ENCODE measurements at regions not wholly inside any gene's neighbourhood (a gene's known extent, or its start where the extent isn't known, plus 50 kb on each side); places are given as distances from the start of the nearest gene placed in this dataset.
"Not testable (repeated sequence)": the region's sequence is repeated elsewhere in the genome, so short reads cannot be mapped to it uniquely, and the experiment has no call there.

GRCh38 chr4:186857793-186858192 is 134.1 kb upstream of the FAT1 start:
- Mint-ChIP-seq H3K4me3 (no peak overlapping the region), H3K27ac (no peak overlapping the region), H3K9me3 (no peaks in the 10 kb centered on the region), H3K4me1 (ENCODE audit: low read depth) (peaks cover 6% of the 10 kb centered on the region), H3K36me3 (ENCODE audit: low read depth) (no peaks in the 10 kb centered on the region), H3K27me3 (ENCODE audit: insufficient read depth) (no peaks in the 10 kb centered on the region; the same call in 1 of the 2 replicates)
- no peak for TF ChIP-seq CTCF (IDR thresholded peaks at IDR 0.05)
- DNase-seq, result no peak

GRCh38 chr4:186858355-186858754 is 134.7 kb upstream of the FAT1 start:
- H3K4me1 Mint-ChIP-seq (ENCODE audit: low read depth), result peaks cover 6% of the 10 kb centered on the region
- DNase-seq, result no peak
- H3K9me3 Mint-ChIP-seq, result no peaks in the 10 kb centered on the region
- no peak for TF ChIP-seq CTCF (IDR thresholded peaks at IDR 0.05)
- H3K4me3 Mint-ChIP-seq, result no peak overlapping the region
- no peaks in the 10 kb centered on the region for H3K36me3 Mint-ChIP-seq (ENCODE audit: low read depth)
- no peak overlapping the region for H3K27ac Mint-ChIP-seq
- H3K27me3 Mint-ChIP-seq (ENCODE audit: insufficient read depth), result no peaks in the 10 kb centered on the region; the same call in 1 of the 2 replicates

GRCh38 chr4:186859420-186859819 is 135.8 kb upstream of the FAT1 start:
- Mint-ChIP-seq H3K4me1 (ENCODE audit: low read depth) (peaks cover 1% of the 10 kb centered on the region), H3K9me3 (no peaks in the 10 kb centered on the region), H3K27ac (no peak overlapping the region), H3K27me3 (ENCODE audit: insufficient read depth) (peaks cover 4% of the 10 kb centered on the region), H3K36me3 (ENCODE audit: low read depth) (no peaks in the 10 kb centered on the region), H3K4me3 (no peak overlapping the region)
- no peak for DNase-seq
- TF ChIP-seq CTCF (IDR thresholded peaks at IDR 0.05), result no peak

GRCh38 chr4:186861317-186861716 is 137.7 kb upstream of the FAT1 start:
- no peak overlapping the region for H3K4me3 Mint-ChIP-seq
- H3K27ac Mint-ChIP-seq, result no peak overlapping the region
- no peaks in the 10 kb centered on the region for H3K9me3 Mint-ChIP-seq
- peaks cover 4% of the 10 kb centered on the region for H3K27me3 Mint-ChIP-seq (ENCODE audit: insufficient read depth)
- no peaks in the 10 kb centered on the region for H3K4me1 Mint-ChIP-seq (ENCODE audit: low read depth)
- H3K36me3 Mint-ChIP-seq (ENCODE audit: low read depth), result no peaks in the 10 kb centered on the region
- DNase-seq, result no peak
- TF ChIP-seq CTCF (IDR thresholded peaks at IDR 0.05), result no peak

- Mint-ChIP-seq H3K36me3 (ENCODE audit: low read depth) (peaks cover 12% of the 10 kb centered on the region), H3K27me3 (ENCODE audit: insufficient read depth) (no peaks in the 10 kb centered on the region), H3K4me1 (ENCODE audit: low read depth) (no peaks in the 10 kb centered on the region), H3K9me3 (peaks cover 13% of the 10 kb centered on the region), H3K27ac (no peak overlapping the region), H3K4me3 (no peak overlapping the region)
- TF ChIP-seq CTCF (IDR thresholded peaks at IDR 0.05), result no peak
- DNase-seq, result no peak
Observed at GRCh38 chr4:186871856-186872255, 148.2 kb upstream of the FAT1 start.

GRCh38 chr4:186873095-186873494 is 149.4 kb upstream of the FAT1 start:
- Mint-ChIP-seq H3K36me3 (ENCODE audit: low read depth) (peaks cover 12% of the 10 kb centered on the region), H3K9me3 (peaks cover 13% of the 10 kb centered on the region)
- H3K27ac Mint-ChIP-seq; H3K27me3 Mint-ChIP-seq (ENCODE audit: insufficient read depth); H3K4me3 Mint-ChIP-seq; H3K4me1 Mint-ChIP-seq (ENCODE audit: low read depth); DNase-seq: not testable (repeated sequence)

Data from HFFc6 (cell line).